ENCODE measurements at regions not wholly inside any gene's neighbourhood (a gene's known extent, or its start where the extent isn't known, plus 50 kb on each side); places are given as distances from the start of the nearest gene placed in this dataset.
"Not testable (repeated sequence)": the region's sequence is repeated elsewhere in the genome, so short reads cannot be mapped to it uniquely, and the experiment has no call there.

DNA sequence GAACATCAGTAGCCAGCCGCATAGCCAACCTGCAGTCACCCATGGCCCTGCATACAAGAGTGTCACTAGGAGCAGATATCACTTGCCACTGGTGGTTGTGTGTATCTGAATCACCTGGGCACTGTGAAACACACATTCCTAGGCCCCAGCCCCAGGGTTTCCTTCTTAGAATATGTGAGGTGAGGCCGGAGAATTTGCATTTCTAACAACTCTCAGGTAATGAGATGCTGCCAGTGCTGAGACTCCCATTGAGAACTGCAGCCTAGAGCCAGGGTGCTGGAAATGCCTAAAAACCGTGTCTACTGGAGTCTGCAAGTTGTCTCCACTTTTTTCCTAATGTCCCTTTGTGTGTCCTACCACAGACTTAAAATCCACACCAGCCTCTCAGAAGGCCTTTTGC is 232.0 kb upstream of the PLGLB2 start:
- not testable (repeated sequence) for DNase-seq (ENCODE audit: low read depth)

DNA sequence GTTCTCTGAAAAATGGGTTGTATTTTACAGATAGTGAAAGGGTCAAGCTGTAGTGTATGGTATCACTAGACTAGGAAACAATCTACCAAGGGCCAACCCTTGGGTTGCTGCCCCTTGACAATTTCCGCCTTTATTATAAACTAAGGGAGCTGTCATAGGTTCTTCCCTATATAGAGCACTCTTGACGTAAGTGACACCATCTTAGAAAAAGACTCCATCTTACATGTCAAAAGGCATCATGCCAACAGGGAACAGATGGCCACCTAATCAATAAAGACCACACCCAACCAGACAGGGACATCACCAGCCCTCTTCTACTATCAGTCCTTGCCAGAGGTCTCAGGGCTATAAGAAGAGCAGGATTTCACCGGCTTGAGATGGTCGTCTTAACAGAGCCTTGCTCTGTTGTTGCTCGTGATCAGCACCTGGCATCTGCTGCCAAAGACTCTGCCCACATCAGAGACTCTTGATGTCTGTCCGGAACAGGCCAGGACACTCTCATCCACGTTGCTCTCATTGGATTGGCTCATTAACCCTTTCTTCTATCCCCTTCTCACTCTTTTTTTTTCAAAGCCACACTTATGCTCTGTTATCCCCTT is 231.4 kb upstream of the PLGLB2 start:
- not testable (repeated sequence) for DNase-seq (ENCODE audit: low read depth)

DNA sequence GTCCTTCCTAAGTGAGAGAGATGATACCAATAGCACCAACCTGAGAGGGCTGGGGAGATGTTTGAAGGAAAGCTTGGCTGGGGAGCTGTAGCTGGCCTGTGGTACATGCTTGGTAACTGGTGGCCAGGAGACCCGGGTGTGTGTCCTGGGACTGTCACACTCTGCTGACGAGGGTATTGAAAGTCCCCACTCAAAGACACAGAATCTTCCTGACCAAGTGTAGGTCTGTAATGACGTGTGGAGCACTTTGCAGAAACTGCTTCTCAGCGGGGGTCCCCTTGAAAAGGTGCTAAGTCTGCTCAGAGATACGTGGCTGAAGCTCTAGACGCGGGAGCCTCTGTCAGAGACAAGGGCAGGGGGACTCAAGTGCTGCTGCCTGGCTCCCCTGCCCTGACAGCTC is 230.4 kb upstream of the PLGLB2 start:
- not testable (repeated sequence) for DNase-seq (ENCODE audit: low read depth)

DNA sequence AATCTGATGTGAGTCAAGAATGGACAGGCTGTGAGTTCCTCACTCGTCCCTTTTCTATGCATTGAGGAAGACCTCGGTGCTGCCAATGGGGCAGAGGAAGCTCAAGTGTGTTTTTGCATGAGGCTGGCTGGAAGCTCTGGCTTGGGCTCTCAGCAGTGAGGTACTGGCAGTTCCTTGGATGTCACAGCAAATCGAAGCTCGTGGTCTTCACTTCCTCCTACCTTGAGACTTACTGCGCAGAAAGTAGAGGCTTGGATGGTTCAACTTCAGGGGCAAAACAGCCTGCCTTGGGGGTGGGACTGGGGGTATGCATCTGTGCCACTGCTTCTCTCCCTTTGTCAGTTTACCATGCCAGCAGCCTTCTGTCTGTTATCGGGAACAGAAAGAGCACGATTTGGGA is 229.8 kb upstream of the PLGLB2 start:
- not testable (repeated sequence) for DNase-seq (ENCODE audit: low read depth)

DNA sequence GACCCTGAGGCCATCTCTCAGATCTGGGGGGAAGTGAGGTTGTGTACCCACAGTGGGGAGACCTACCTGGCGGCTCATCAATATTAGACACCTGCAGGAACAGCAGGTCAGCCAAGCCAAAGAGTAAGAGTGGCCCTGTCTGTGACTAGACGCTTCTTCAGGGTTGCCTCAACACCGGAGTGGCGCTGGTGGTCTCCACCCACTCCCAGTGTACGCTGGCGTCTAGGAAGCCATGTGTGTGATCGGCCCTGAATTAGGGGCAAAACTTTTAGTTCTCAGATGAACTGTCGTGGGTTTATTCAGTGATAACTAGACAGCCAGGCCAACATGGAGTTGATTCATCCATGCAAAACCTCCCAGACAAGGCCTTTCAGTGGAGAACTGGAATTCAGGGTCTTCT is 229.3 kb upstream of the PLGLB2 start:
- not testable (repeated sequence) for DNase-seq (ENCODE audit: low read depth)

DNA sequence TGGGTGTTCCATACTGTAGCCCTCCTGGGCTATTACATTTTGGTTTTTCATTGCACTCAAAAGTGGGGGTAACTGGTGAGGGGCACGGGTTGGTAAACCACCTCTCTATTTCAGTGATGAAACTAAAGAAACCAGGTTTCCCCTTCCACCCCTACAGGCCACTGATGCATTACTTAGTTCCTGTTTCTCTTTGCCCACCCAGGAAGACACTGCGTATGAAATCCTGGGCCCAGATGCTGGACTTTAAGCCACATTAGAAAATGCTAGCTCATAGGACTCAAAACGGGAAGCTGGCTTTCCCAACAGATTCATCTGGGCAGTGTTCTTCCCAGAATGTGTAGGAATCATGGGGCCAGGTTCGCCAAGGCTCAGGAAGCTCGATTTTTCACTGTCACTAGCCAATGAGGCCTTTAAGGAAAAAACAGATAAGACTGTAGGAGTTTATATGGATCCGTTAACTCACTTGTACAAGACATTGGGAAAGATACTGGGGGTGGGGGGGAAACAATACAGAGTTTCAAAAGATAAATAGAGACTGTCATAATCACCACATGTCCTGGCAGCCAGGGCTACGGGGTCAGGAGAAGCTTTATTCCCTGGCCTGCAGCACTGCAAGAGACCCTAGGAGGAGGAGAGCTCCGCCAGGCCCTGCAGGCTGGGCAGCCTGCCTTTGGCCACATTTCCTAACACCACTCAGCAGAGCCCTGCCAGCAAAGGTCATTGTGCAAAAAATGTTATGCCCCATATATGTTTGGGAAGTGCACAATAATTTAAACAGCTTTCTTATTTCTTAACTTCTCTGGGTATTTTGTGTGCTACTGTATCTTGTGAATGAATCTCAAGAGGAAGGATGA is 228.5 kb upstream of the PLGLB2 start:
- not testable (repeated sequence) for DNase-seq (ENCODE audit: low read depth)

DNA sequence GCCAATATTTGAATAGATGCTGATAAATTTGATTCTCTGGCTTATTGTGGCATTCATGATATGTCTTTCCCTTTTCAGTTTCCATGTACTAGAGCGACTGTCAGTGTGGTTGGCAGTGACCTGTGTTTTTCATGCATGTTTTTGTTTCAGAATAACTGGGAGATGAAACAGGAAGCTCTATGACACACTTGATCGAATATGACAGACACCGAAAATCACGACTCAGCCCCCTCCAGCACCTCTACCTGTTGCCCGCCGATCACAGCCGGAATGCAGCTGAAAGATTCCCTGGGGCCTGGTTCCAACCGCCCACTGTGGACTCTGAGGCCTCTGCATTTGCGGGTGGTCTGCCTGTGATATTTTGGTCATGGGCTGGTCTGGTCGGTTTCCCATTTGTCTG is 226.8 kb upstream of the PLGLB2 start:
- DNase-seq (ENCODE audit: low read depth) = not testable (repeated sequence)

DNA sequence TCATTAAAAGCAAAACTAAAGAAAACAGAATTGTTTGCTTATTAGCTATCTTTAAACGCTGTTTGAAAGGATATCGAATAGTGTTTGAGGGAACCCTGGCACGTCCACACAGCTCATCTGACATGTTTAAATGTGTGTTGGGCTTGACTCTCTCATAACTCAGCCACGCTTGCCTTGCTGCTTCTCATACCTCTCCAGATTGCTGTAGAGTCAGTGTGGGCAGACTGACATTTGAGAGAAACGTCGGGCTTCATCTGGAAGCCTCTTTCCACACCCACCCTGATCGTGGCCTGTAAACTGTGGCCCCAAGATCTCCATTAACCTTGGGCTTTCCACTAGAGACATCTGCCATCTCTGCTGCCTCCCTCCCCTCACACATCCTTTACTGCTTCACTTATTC is 226.4 kb upstream of the PLGLB2 start:
- not testable (repeated sequence) for DNase-seq (ENCODE audit: low read depth)

DNA sequence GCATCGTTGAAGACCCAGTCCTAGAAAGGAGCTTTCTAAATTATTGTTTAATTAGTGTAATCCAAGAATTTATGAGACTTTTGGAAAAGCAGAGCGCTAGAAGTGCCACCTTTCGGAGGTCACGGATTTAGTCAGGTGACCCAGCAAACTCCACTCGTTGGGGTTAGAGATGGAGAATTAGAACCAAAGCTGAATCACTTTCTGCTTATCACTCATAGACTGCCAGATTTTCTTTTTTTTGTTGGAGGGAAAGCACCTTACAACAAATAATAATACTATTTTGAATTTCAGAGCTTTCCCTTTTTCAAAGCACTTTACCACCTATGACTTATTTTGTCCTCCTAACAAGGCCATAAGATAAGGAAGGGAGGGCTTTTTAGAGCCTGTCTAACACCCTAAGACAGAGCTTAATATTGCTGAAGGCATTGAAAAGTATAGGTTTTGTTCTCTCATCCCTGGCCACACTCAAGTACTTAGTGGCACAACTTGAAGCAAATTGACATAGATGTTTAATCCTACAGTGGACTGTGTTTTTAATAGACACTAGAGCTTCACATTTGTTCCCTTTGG is 223.2 kb upstream of the PLGLB2 start:
- not testable (repeated sequence) for DNase-seq (ENCODE audit: low read depth)

DNA sequence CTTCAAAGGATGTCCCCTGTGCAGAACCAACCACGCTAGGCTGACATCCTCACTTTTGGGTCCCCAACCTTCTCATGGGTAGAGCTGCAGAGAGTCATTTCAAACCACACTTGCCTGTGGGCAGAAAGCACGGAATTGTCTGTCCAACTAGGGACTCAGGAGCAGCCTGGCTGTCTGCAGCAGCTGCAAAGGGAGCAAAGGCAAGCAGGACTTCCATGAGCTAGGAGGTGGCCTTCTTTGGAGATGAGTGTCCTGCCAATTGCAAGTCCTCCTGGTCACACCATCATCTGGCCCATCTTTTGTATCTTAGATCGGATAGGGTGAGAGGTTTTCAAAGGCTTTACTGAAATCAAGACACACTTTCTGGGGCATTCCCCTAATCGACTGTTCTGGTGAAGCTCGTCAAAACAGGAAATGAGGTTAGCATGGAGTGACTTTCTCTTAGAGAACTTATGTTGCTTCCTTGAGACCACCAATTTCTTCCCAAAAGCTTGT is 222.3 kb upstream of the PLGLB2 start:
- DNase-seq (ENCODE audit: low read depth) = not testable (repeated sequence)

DNA sequence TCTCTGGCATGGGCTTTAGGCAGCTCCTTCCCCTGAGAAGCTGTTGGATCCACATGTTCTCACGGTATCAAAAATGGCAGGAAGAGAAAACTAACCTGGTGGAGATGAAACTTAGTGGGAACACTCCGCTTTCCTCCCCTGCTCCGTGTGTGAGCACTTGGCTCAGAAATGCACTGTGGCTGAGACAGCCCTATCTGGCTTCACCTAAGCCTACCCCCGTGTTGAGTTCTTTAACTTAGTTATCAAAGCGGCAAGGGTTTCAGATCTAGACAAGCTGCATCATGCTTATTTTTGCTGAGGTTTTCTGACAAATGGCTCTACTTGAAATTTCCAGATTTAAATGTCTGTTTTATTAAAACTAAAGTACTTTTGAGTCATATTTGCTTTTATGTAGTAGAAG is 221.6 kb upstream of the PLGLB2 start:
- not testable (repeated sequence) for DNase-seq (ENCODE audit: low read depth)

DNA sequence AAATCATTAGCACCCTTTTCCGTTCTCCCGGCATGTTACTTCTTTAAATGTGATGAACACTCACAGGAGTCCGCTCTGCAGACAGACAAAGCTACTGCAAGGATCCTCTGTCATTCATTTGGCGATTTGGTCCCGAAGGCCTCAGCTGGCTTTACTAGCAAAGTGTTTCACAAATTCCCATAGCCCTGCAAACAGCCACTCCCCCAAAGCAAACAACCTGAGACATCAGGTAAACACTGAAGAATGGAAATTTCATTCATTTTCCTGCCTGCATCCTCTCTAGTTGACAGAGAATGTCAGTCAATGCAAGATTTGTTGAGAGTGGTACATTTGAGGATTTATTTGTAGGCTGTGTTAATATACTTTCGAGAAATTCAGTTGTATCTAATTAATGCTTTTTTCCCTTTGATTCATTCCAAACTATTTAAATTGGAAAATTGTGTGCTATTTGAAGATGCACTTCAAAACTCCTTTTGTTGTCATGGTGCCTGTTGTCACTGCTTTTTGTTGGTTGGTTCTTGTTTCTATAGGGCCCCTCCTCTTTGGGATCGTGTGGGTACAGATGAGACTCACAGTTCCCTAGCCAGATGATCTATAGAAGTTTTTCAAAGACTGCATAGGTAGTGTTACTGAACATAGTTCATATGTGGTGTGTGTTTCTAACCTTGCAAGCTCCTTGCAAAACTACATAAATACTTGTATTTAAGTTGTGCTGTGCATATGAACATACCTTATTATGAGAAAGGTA is 215.7 kb upstream of the PLGLB2 start:
- not testable (repeated sequence) for DNase-seq (ENCODE audit: low read depth)

DNA sequence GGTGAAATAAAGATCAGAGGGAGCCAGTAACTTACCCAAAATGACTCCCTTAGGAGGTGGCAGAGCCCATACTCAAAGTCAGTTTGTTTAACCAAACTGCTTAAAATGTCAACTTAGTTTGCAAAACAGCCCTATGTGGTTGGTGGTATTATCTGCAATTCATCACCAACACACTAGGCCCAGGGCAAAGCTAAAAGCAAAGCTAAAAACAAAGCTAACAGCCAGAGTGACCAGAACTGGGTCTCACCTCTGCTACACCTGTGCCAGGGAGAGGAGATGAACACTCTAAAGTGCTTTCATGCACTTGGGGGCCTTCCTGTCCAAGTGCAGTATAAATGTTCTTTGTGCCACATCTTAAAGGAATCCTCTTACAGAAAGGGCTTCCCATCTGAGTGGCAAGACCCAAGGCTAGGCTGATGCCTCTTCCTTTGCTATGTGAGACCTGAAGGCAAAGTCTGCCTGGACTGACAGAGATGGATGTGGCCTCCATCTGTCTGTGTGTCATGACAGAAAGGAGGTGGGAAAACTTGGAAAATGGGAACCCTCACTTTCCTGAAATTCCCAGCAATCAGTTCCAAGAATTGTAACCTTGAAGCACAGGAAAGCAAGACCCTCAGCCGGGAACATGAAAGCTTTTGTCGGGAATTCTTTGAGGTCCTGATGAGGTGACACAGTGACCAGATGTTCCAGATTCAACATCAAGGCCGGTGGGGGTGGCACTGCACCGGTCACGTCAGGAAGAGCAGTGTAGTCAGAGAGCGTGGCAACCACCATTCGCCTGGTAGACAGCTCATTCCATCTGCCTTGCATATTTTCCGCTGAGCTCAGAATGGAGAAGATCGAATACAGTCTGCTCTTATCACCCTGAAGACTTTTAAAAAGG is 214.3 kb upstream of the PLGLB2 start:
- peak; percentile 7 for DNase-seq (ENCODE audit: low read depth)

DNA sequence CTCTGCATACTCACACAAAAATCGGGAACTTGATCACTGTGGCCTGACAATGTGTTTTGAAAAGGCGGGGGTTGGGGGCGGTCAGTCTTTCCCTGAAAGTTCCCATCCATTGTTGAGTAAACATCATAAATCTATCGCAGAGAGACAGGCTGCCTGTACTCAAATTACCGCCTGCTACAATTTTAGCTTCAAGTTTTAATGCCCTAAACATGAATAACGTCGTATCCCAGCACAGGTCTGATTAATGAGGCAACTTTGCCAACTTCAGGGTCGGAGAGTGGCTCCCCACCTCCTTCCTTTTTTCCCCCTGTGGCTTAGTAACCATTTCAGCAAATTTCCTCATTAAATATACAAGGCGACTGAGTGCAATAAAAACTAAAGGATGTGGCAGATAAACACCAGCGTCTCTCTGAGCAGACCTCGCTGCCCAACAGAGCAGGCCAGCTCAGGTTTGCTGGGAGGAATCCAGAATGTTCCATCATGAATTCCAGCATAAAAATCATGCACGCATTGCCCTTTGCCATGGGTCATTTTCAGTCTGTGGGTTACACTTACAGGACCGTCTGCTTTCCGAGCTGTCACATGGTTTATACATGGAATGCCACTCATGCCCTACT is 213.5 kb upstream of the PLGLB2 start:
- DNase-seq (ENCODE audit: low read depth) = not testable (repeated sequence)

DNA sequence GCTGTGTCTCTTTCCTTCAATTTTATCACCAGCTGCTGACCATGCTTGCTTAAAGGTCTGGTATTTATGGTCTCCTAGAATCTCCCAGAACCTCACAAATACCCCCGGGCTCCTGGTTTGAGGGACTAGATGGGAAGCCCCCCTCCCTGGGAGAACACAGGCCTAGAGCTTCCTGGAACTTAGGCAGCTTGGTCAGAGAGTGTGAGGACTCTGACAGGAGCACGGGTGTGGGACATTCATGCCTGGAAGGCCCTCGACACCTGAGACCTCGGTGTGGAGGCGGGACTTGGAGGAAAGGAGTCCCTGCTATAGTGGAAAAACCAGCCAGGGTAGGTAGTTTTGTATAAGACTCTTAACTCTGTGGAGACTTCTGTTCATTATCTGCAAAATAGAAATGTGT is 211.5 kb upstream of the PLGLB2 start:
- not testable (repeated sequence) for DNase-seq (ENCODE audit: low read depth)

DNA sequence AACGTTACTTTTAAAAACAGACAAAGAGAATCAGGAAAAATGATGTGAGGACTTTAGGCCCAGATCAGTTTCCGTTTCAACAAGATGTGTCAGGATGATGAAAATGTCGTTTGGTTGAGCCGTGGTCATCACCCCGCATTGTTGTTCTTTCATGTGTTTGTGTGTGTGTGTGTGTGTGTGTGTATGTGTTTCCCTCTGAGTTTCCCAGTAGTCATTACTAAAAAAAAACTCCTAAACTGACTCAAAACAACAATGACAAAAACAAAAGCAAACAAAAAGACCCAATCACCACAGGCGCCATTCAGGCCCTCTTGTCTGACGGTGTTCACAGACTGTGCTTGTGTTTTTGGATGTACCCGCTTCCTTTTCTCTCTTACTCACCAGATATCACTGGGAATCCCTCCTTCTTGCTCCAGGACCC is 210.6 kb upstream of the PLGLB2 start:
- DNase-seq (ENCODE audit: low read depth) = not testable (repeated sequence)

DNA sequence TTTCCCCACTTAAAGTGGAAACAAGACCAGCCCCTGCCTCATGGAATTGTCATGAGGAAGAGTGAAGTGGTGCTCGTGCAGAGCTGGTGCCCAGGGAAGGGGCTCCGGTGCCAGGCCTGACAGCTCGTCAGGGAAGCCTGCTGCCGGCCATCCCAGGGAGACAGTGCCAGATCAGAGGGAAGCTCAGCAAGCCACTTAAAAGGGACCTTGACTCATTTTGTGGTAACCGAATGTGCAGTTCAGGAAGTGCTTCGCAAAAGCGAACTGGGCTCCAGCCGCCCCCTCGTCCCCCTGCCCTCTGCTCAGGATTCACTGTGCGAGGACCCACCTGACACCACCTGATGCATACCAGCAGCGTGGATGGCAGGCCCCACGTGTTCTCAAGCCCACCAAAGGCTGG is 209.6 kb upstream of the PLGLB2 start:
- DNase-seq (ENCODE audit: low read depth) = not testable (repeated sequence)

DNA sequence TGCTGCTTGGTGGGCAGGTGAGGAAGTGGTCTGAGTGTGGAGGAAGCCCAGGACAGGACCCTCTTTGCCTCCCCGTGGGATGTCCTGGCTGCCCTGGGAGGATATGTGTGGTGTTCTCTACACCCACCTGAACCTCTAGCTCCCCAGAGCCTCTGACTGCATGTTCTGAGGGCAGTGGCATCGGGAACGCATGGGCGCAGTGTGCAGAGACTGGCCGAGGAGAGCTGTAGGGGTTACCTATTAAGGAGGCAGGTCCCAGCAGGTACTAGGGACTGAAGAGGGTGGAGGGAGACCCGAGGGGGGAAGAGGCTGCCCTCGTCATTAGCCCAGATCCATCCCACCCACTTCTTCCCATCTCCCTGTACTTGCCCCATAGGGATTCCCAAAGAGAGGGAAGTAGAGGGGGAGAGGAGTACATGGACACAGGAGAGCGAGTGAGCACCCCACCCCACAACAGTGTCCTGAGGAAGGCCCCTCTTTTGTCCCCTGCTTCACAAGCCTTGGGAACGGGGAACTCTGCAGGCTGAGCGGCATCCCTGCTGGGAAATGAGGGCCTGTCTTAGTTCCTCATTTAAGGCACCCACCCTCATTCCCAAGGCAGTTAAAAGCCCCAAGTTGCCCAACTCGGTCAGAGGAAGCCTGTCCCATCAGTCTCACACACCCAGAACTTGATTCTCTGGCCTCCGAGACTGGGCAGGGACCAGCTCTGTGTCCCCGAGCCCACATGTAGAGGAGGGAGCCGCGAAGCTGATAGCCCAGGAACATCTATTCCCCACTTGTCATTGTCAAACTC is 208.5 kb upstream of the PLGLB2 start:
- not testable (repeated sequence) for DNase-seq (ENCODE audit: low read depth)

DNA sequence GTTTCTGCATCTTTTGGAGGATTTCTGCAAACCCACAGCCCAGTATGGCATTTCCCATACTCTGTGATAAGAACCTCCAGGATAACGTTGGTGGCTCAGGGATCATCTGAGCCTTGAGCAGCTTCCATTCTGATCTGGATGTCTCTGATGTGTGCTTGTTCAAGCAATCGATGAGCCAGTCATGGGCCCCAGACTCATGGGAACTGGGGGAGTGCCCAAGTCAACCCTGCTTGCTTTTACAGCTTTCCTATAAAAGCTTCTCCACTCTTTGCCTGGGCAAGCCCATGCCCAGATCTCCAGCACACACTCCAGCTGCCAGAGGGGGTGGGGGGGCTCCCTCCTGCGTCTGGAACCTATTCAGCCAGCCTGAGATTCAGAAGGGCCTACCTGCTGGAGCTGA is 207.6 kb upstream of the PLGLB2 start:
- DNase-seq (ENCODE audit: low read depth) = not testable (repeated sequence)

Measured in amniotic epithelial cell (primary cell).